ENCODE measurements at regions not wholly inside any gene's neighbourhood (a gene's known extent, or its start where the extent isn't known, plus 50 kb on each side); places are given as distances from the start of the nearest gene placed in this dataset.

DNA sequence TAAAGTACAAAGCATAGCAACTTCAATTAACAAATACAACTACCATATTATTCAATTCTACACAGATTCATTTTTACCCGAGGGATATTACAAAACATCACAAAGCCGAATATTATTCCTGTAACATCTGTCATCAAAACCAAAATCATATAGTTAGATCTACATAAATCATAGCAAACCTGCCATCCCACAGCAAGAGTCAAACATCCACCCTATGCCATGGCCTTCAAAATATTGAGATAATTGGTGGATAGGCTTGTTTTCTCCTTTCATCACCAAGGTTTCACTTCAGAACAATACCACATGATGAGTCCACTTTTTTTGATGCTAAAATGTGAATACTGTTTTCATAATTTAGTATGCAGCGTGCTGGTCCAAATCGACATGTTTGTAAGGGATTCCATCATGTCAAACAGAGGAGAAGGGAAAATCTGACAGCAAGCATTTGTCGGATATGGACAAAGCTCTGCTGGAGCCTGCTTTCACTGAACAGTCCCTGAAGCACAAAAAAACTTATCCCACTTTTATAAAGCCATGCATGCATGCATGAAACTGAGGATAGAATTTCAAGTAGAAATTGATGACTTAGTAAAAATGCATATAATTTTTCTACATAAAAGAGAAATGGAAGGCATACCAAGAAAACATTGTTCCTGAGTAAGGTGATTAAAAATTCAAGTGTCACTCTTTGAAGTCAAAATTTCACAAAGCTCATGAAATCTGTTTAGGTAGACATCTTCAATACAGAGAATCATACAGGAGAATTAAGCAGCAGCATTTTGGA, 494.1 kb downstream of the HACE1 start:
- TF ChIP-seq TEAD4 (IDR thresholded peaks at IDR 0.05) (no peak), TAF1 (IDR thresholded peaks at IDR 0.05; ENCODE audit: low read depth) (no peak), ZBTB7A (IDR thresholded peaks at IDR 0.05; ENCODE audit: low read depth) (no peak), CEBPB (IDR thresholded peaks at IDR 0.05) (no peak), EP300 (IDR thresholded peaks at IDR 0.05; ENCODE audit: borderline replicate concordance) (no peak), FOXM1 (IDR thresholded peaks at IDR 0.05; ENCODE audit: borderline replicate concordance, low read depth) (no peak), RAD21 (IDR thresholded peaks at IDR 0.05; ENCODE audit: low read depth) (no peak)
- TF ChIP-seq, protein P1, sequence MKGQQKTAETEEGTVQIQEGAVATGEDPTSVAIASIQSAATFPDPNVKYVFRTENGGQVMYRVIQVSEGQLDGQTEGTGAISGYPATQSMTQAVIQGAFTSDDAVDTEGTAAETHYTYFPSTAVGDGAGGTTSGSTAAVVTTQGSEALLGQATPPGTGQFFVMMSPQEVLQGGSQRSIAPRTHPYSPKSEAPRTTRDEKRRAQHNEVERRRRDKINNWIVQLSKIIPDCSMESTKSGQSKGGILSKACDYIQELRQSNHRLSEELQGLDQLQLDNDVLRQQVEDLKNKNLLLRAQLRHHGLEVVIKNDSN (IDR thresholded peaks at IDR 0.05) = no peak

DNA sequence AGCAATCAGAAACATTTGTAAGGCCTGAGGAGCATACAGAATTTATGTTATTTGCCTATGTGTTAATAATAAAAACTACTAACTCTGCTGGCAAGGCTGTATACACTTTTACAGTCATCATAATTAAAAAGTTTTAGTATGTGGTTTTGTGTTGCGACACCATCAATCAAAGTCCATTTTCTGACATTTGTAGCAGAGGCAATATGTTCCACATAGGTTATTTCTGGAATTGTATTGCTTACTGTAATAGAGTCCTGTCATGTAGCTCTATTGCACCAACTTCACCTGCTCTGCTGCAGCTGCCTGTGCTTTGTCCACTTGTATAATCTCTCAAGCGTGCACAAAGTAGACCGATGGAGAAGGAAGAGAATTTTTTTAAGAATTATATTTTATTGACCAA, 501.8 kb downstream of the HACE1 start:
- TF ChIP-seq CREB1 (IDR thresholded peaks at IDR 0.05; ENCODE audit: low read depth) (no peak), YY1 (IDR thresholded peaks at IDR 0.05; ENCODE audit: low read depth) (no peak), TAF1 (IDR thresholded peaks at IDR 0.05; ENCODE audit: low read depth) (no peak), EGR1 (IDR thresholded peaks at IDR 0.05) (no peak), CEBPB (IDR thresholded peaks at IDR 0.05) (no peak), REST (IDR thresholded peaks at IDR 0.05; ENCODE audit: low read depth) (no peak), RAD21 (IDR thresholded peaks at IDR 0.05; ENCODE audit: low read depth) (no peak), ZBTB7A (IDR thresholded peaks at IDR 0.05; ENCODE audit: low read depth) (no peak), NFIC (IDR thresholded peaks at IDR 0.05) (no peak), TCF12 (IDR thresholded peaks at IDR 0.05; ENCODE audit: low read depth) (no peak), TEAD4 (IDR thresholded peaks at IDR 0.05) (no peak)
- TF ChIP-seq, protein P2, sequence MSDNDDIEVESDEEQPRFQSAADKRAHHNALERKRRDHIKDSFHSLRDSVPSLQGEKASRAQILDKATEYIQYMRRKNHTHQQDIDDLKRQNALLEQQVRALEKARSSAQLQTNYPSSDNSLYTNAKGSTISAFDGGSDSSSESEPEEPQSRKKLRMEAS (IDR thresholded peaks at IDR 0.05) = no peak
- TF ChIP-seq, protein P1 (IDR thresholded peaks at IDR 0.05) = no peak

- TF ChIP-seq RAD21 (IDR thresholded peaks at IDR 0.05; ENCODE audit: low read depth) (no peak), TCF12 (IDR thresholded peaks at IDR 0.05; ENCODE audit: low read depth) (no peak), NFIC (IDR thresholded peaks at IDR 0.05) (no peak), EGR1 (IDR thresholded peaks at IDR 0.05) (no peak), REST (IDR thresholded peaks at IDR 0.05; ENCODE audit: low read depth) (no peak), EP300 (IDR thresholded peaks at IDR 0.05; ENCODE audit: borderline replicate concordance) (no peak), ZBTB7A (IDR thresholded peaks at IDR 0.05; ENCODE audit: low read depth) (no peak), FOXM1 (IDR thresholded peaks at IDR 0.05; ENCODE audit: borderline replicate concordance, low read depth) (no peak), CEBPB (IDR thresholded peaks at IDR 0.05) (no peak), TEAD4 (IDR thresholded peaks at IDR 0.05) (no peak), TAF1 (IDR thresholded peaks at IDR 0.05; ENCODE audit: low read depth) (no peak), YY1 (IDR thresholded peaks at IDR 0.05; ENCODE audit: low read depth) (no peak), CREB1 (IDR thresholded peaks at IDR 0.05; ENCODE audit: low read depth) (no peak)
- TF ChIP-seq, protein P2 (IDR thresholded peaks at IDR 0.05) = no peak
- TF ChIP-seq, protein P1 (IDR thresholded peaks at IDR 0.05) = no peak
Observed at GRCh38 chr6:104356197-104356596, 503.5 kb downstream of the HACE1 start.

- TF ChIP-seq ZBTB7A (IDR thresholded peaks at IDR 0.05; ENCODE audit: low read depth) (no peak), RAD21 (IDR thresholded peaks at IDR 0.05; ENCODE audit: low read depth) (no peak), YY1 (IDR thresholded peaks at IDR 0.05; ENCODE audit: low read depth) (no peak), TEAD4 (IDR thresholded peaks at IDR 0.05) (no peak), NFIC (IDR thresholded peaks at IDR 0.05) (no peak), EP300 (IDR thresholded peaks at IDR 0.05; ENCODE audit: borderline replicate concordance) (no peak), CREB1 (IDR thresholded peaks at IDR 0.05; ENCODE audit: low read depth) (no peak)
Observed at GRCh38 chr6:104349191-104349590, 510.5 kb downstream of the HACE1 start.

DNA sequence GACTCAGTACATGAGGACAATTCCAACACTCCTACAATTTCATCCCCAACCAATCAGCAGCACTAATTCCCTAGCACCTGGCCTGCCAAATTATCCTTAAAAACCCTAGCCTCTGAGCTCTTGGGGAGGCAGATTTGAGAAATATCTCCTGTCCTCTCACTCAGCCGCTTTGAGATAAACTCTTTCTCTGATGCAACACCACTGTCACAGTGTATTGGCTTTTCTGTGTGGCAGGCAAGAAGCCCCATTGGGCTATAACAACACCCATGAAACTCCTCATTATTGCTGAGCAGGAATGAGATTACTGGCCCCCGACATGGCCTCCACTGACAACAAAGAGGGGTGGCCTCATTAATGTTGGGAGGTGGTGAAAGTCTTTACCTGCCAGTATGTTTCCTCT, 515.5 kb downstream of the HACE1 start:
- TF ChIP-seq NFIC (IDR thresholded peaks at IDR 0.05) = no peak
- no peak for TF ChIP-seq EP300 (IDR thresholded peaks at IDR 0.05; ENCODE audit: borderline replicate concordance)
- TF ChIP-seq RAD21 (IDR thresholded peaks at IDR 0.05; ENCODE audit: low read depth) = no peak
- no peak for TF ChIP-seq ZBTB7A (IDR thresholded peaks at IDR 0.05; ENCODE audit: low read depth)
- TF ChIP-seq CEBPB (IDR thresholded peaks at IDR 0.05) = no peak
- TF ChIP-seq, protein P2 (IDR thresholded peaks at IDR 0.05) = no peak
- no peak for TF ChIP-seq TCF12 (IDR thresholded peaks at IDR 0.05; ENCODE audit: low read depth)
- TF ChIP-seq REST (IDR thresholded peaks at IDR 0.05; ENCODE audit: low read depth) = no peak
- TF ChIP-seq, protein P1 (IDR thresholded peaks at IDR 0.05) = no peak
- TF ChIP-seq FOXM1 (IDR thresholded peaks at IDR 0.05; ENCODE audit: borderline replicate concordance, low read depth) = no peak
- no peak for TF ChIP-seq TAF1 (IDR thresholded peaks at IDR 0.05; ENCODE audit: low read depth)
- TF ChIP-seq EGR1 (IDR thresholded peaks at IDR 0.05) = no peak
- no peak for TF ChIP-seq TEAD4 (IDR thresholded peaks at IDR 0.05)
- no peak for TF ChIP-seq CREB1 (IDR thresholded peaks at IDR 0.05; ENCODE audit: low read depth)
- TF ChIP-seq YY1 (IDR thresholded peaks at IDR 0.05; ENCODE audit: low read depth) = no peak

Data from Ishikawa (cell line).